Mammary epithelial cell (primary cell): ENCODE measurements at regions not wholly inside any gene's neighbourhood (a gene's known extent, or its start where the extent isn't known, plus 50 kb on each side); places are given as distances from the start of the nearest gene placed in this dataset.

Experiments used
- CTCF ChIP-seq, 2 donors: IDR thresholded peaks in 1 of 2; conservative IDR thresholded peaks in 1 of 2; 2 replicates each; pipeline ENCODE4 v1.5.1; 2011 to 2012; ENCODE audit warnings: inconsistent platforms in 2 of 2, low read length in 2 of 2, mild to moderate bottlenecking in 2 of 2, control low read depth in 1 of 2, low read depth in 1 of 2; ENCODE audit not compliant: insufficient read depth in 1 of 2; ENCODE audit errors: extremely low read depth in 1 of 2
- EZH2 ChIP-seq: IDR thresholded peaks from 2 replicates; pipeline ENCODE4 v1.6.1; 2012; ENCODE audit warnings: low read length, inconsistent platforms, borderline replicate concordance

- peak; percentile 33 to 34 for TF ChIP-seq CTCF (conservative IDR thresholded peaks at IDR 0.05 in 1 of 2, IDR thresholded peaks at IDR 0.05 in 1 of 2; ENCODE audit: extremely low read depth in 1 of 2, insufficient read depth in 1 of 2, low read depth in 1 of 2, low read length in 2 of 2)
- no peak for TF ChIP-seq EZH2
Observed at GRCh38 chr5:98111686-98112085, 661.8 kb upstream of the RGMB start.
